Central memory CD8-positive, alpha-beta T cell (primary cell): ENCODE measurements at regions not wholly inside any gene's neighbourhood (a gene's known extent, or its start where the extent isn't known, plus 50 kb on each side); places are given as distances from the start of the nearest gene placed in this dataset.
"Not testable (repeated sequence)": the region's sequence is repeated elsewhere in the genome, so short reads cannot be mapped to it uniquely, and the experiment has no call there.

Experiments
- ATAC-seq: fragments of 150-1000 bp; cut with Tn5 transposase; replicated peaks from 2 replicates; pipeline ENCODE4 v1.10.0; 2022; ENCODE audit warnings: mild to moderate bottlenecking, moderate FRiP score, moderate number of reproducible peaks; ENCODE audit not compliant: poor library complexity, severe bottlenecking; ENCODE audit errors: extremely low read depth
- DNase-seq, 2 donors: peaks; one replicate each; pipeline ENCODE4 v3.0.0; 2021; ENCODE audit warnings: low spot score in 2 of 2
- H3K27ac Mint-ChIP-seq: one replicate; pipeline ENCODE4 v1.8.0; 2022; ENCODE audit warnings: low read depth, mild to moderate bottlenecking, moderate library complexity, mixed read lengths
- H3K27me3 Mint-ChIP-seq: one replicate; pipeline ENCODE4 v1.8.0; 2022; ENCODE audit warnings: mixed read lengths
- H3K36me3 Mint-ChIP-seq: one replicate; pipeline ENCODE4 v1.8.0; 2022; ENCODE audit warnings: mild to moderate bottlenecking, moderate library complexity, mixed read lengths; ENCODE audit not compliant: insufficient read depth
- H3K4me1 Mint-ChIP-seq: one replicate; pipeline ENCODE4 v1.8.0; 2022; ENCODE audit warnings: mixed read lengths
- H3K4me3 Mint-ChIP-seq: one replicate; pipeline ENCODE4 v1.8.0; 2022; ENCODE audit warnings: mild to moderate bottlenecking, moderate library complexity, mixed read lengths
- H3K9me3 Mint-ChIP-seq: one replicate; pipeline ENCODE4 v1.8.0; 2022; ENCODE audit warnings: mixed read lengths

- no peak for DNase-seq
- Mint-ChIP-seq H3K27ac (no peak overlapping the region), H3K9me3 (no peaks in the 10 kb centered on the region), H3K27me3 (no peaks in the 10 kb centered on the region), H3K4me3 (no peak overlapping the region), H3K36me3 (no peaks in the 10 kb centered on the region), H3K4me1 (no peaks in the 10 kb centered on the region)
- no peak for ATAC-seq
Observed at GRCh38 chr21:16116069-16116468, 386.3 kb downstream of the USP25 start.

GRCh38 chr21:16116798-16117197 is 387.0 kb downstream of the USP25 start:
- H3K4me1 Mint-ChIP-seq: no peaks in the 10 kb centered on the region
- no peak overlapping the region for H3K4me3 Mint-ChIP-seq
- no peak overlapping the region for H3K27ac Mint-ChIP-seq
- H3K36me3 Mint-ChIP-seq: no peaks in the 10 kb centered on the region
- no peak for DNase-seq
- ATAC-seq: no peak
- no peaks in the 10 kb centered on the region for H3K9me3 Mint-ChIP-seq
- H3K27me3 Mint-ChIP-seq: no peaks in the 10 kb centered on the region

GRCh38 chr21:16117331-16117730 is 387.5 kb downstream of the USP25 start:
- H3K4me3 Mint-ChIP-seq: no peak overlapping the region
- H3K27ac Mint-ChIP-seq: no peak overlapping the region
- no peak for DNase-seq
- H3K27me3 Mint-ChIP-seq: no peaks in the 10 kb centered on the region
- no peaks in the 10 kb centered on the region for H3K4me1 Mint-ChIP-seq
- no peaks in the 10 kb centered on the region for H3K36me3 Mint-ChIP-seq
- no peak for ATAC-seq
- H3K9me3 Mint-ChIP-seq: no peaks in the 10 kb centered on the region

GRCh38 chr21:16117851-16118590 is 388.2 kb downstream of the USP25 start:
- ATAC-seq: no peak
- Mint-ChIP-seq H3K27me3 (no peaks in the 10 kb centered on the region), H3K4me1 (no peaks in the 10 kb centered on the region), H3K36me3 (no peaks in the 10 kb centered on the region), H3K9me3 (no peaks in the 10 kb centered on the region), H3K4me3 (no peak overlapping the region), H3K27ac (no peak overlapping the region)
- no peak for DNase-seq

- no peak for DNase-seq
- Mint-ChIP-seq H3K4me3 (no peak overlapping the region), H3K27ac (no peak overlapping the region), H3K4me1 (no peaks in the 10 kb centered on the region), H3K27me3 (no peaks in the 10 kb centered on the region), H3K36me3 (no peaks in the 10 kb centered on the region), H3K9me3 (no peaks in the 10 kb centered on the region)
- no peak for ATAC-seq
Observed at GRCh38 chr21:16124378-16125138, 394.8 kb downstream of the USP25 start.

- Mint-ChIP-seq H3K9me3 (peaks cover 5% of the 10 kb centered on the region), H3K4me3 (no peak overlapping the region)
- ATAC-seq: no peak
Observed at GRCh38 chr21:16125274-16125673, 395.5 kb downstream of the USP25 start.

GRCh38 chr21:16132453-16132852 is 402.7 kb downstream of the USP25 start:
- not testable (repeated sequence) for H3K4me1 Mint-ChIP-seq, ATAC-seq, H3K4me3 Mint-ChIP-seq, H3K27me3 Mint-ChIP-seq, DNase-seq, H3K27ac Mint-ChIP-seq, H3K36me3 Mint-ChIP-seq
- peaks cover 19% of the 10 kb centered on the region for H3K9me3 Mint-ChIP-seq

More at GRCh38 chr21:16125274-16125673, 395.5 kb downstream of the USP25 start:
- H3K4me1 Mint-ChIP-seq: no peaks in the 10 kb centered on the region
- H3K27ac Mint-ChIP-seq: no peak overlapping the region
- H3K36me3 Mint-ChIP-seq: no peaks in the 10 kb centered on the region
- DNase-seq: no peak
- no peaks in the 10 kb centered on the region for H3K27me3 Mint-ChIP-seq

- no peak overlapping the region for H3K4me3 Mint-ChIP-seq
- H3K36me3 Mint-ChIP-seq: peaks cover 2% of the 10 kb centered on the region
- ATAC-seq: no peak
- H3K27me3 Mint-ChIP-seq: no peaks in the 10 kb centered on the region
- no peak overlapping the region for H3K27ac Mint-ChIP-seq
- H3K4me1 Mint-ChIP-seq: no peaks in the 10 kb centered on the region
- no peak for DNase-seq
- peaks cover 19% of the 10 kb centered on the region for H3K9me3 Mint-ChIP-seq
Observed at GRCh38 chr21:16133248-16133647, 403.5 kb downstream of the USP25 start.

GRCh38 chr21:16134134-16134533 is 404.4 kb downstream of the USP25 start:
- Mint-ChIP-seq H3K4me1 (no peaks in the 10 kb centered on the region), H3K27ac (no peak overlapping the region), H3K4me3 (no peak overlapping the region), H3K27me3 (no peaks in the 10 kb centered on the region), H3K36me3 (peaks cover 2% of the 10 kb centered on the region), H3K9me3 (peaks cover 21% of the 10 kb centered on the region)
- ATAC-seq (no peak), DNase-seq (no peak)

- H3K4me3 Mint-ChIP-seq: no peak overlapping the region
Observed at GRCh38 chr21:16137106-16137505, 407.3 kb downstream of the USP25 start.

GRCh38 chr21:16145052-16145451 is 415.3 kb downstream of the USP25 start:
- no peaks in the 10 kb centered on the region for H3K4me1 Mint-ChIP-seq
- H3K27me3 Mint-ChIP-seq: no peaks in the 10 kb centered on the region
- H3K9me3 Mint-ChIP-seq: peaks cover 8% of the 10 kb centered on the region
- H3K27ac Mint-ChIP-seq: no peak overlapping the region
- H3K36me3 Mint-ChIP-seq: no peaks in the 10 kb centered on the region
- ATAC-seq: no peak
- H3K4me3 Mint-ChIP-seq: no peak overlapping the region
- DNase-seq: no peak

More at GRCh38 chr21:16137106-16137505, 407.3 kb downstream of the USP25 start:
- no peak overlapping the region for H3K27ac Mint-ChIP-seq
- no peak for ATAC-seq
- no peaks in the 10 kb centered on the region for H3K27me3 Mint-ChIP-seq
- DNase-seq: no peak
- peaks cover 4% of the 10 kb centered on the region for H3K9me3 Mint-ChIP-seq
- peaks cover 2% of the 10 kb centered on the region for H3K36me3 Mint-ChIP-seq
- H3K4me1 Mint-ChIP-seq: no peaks in the 10 kb centered on the region

- no peak for ATAC-seq
- no peak overlapping the region for H3K4me3 Mint-ChIP-seq
Observed at GRCh38 chr21:16145479-16145878, 415.7 kb downstream of the USP25 start.

GRCh38 chr21:16154321-16154720 is 424.5 kb downstream of the USP25 start:
- no peak overlapping the region for H3K27ac Mint-ChIP-seq
- no peaks in the 10 kb centered on the region for H3K36me3 Mint-ChIP-seq
- ATAC-seq (no peak), DNase-seq (no peak)
- no peaks in the 10 kb centered on the region for H3K9me3 Mint-ChIP-seq
- no peaks in the 10 kb centered on the region for H3K27me3 Mint-ChIP-seq
- H3K4me3 Mint-ChIP-seq: no peak overlapping the region
- H3K4me1 Mint-ChIP-seq: no peaks in the 10 kb centered on the region

More at GRCh38 chr21:16145479-16145878, 415.7 kb downstream of the USP25 start:
- Mint-ChIP-seq H3K27me3 (no peaks in the 10 kb centered on the region), H3K36me3 (no peaks in the 10 kb centered on the region), H3K4me1 (no peaks in the 10 kb centered on the region), H3K27ac (no peak overlapping the region), H3K9me3 (peaks cover 8% of the 10 kb centered on the region)
- no peak for DNase-seq
